ENCODE measurements at regions not wholly inside any gene's neighbourhood (a gene's known extent, or its start where the extent isn't known, plus 50 kb on each side); places are given as distances from the start of the nearest gene placed in this dataset.

DNA sequence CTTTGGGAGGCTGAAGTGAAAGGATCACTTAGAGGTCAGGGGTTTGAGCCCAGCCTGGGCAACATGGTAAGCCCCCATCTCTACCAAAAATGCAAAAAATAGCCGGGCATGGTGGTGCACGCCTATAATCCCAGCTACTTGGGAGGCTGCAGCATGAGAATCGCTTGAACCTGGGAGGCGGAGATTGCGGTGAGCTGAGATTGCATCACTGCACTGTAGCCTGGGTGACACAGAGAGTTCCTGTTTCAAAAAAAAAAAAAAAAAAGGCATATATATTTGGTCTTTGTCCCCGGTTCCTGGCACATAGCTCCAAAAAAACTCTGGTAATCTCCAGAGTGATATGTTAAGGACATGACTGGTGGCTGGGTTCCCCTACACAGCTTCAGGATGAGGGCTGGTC is 147.3 kb downstream of the SEC23IP start:
- H2AFZ ChIP-seq (ENCODE audit: low read depth): no peak overlapping the region
- TF ChIP-seq FOXJ3 (CRISPR knock-in tag; IDR thresholded peaks at IDR 0.05) (no peak), RAD21 (IDR thresholded peaks at IDR 0.05; ENCODE audit: low read length) (no peak), EP300 (IDR thresholded peaks at IDR 0.05; ENCODE audit: borderline replicate concordance in 1 of 2, low read depth in 1 of 2, low read length in 1 of 2) (no peak), NFIC (IDR thresholded peaks at IDR 0.05; ENCODE audit: borderline replicate concordance) (no peak), RFX5 (IDR thresholded peaks at IDR 0.05; ENCODE audit: low read length) (no peak), TAF1 (IDR thresholded peaks at IDR 0.05; ENCODE audit: borderline replicate concordance, low read depth, low read length) (no peak), RXRA (IDR thresholded peaks at IDR 0.05; ENCODE audit: borderline replicate concordance, low read depth) (no peak), FOSL2 (IDR thresholded peaks at IDR 0.05; ENCODE audit: borderline replicate concordance, low read depth) (no peak), MXI1 (IDR thresholded peaks at IDR 0.05; ENCODE audit: low read depth, low read length) (no peak), SIN3A (IDR thresholded peaks at IDR 0.05; ENCODE audit: borderline replicate concordance, low read depth, low read length) (no peak)
- TF ChIP-seq, protein P1, sequence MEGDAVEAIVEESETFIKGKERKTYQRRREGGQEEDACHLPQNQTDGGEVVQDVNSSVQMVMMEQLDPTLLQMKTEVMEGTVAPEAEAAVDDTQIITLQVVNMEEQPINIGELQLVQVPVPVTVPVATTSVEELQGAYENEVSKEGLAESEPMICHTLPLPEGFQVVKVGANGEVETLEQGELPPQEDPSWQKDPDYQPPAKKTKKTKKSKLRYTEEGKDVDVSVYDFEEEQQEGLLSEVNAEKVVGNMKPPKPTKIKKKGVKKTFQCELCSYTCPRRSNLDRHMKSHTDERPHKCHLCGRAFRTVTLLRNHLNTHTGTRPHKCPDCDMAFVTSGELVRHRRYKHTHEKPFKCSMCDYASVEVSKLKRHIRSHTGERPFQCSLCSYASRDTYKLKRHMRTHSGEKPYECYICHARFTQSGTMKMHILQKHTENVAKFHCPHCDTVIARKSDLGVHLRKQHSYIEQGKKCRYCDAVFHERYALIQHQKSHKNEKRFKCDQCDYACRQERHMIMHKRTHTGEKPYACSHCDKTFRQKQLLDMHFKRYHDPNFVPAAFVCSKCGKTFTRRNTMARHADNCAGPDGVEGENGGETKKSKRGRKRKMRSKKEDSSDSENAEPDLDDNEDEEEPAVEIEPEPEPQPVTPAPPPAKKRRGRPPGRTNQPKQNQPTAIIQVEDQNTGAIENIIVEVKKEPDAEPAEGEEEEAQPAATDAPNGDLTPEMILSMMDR (IDR thresholded peaks at IDR 0.05): no peak
- TF ChIP-seq, protein P2, sequence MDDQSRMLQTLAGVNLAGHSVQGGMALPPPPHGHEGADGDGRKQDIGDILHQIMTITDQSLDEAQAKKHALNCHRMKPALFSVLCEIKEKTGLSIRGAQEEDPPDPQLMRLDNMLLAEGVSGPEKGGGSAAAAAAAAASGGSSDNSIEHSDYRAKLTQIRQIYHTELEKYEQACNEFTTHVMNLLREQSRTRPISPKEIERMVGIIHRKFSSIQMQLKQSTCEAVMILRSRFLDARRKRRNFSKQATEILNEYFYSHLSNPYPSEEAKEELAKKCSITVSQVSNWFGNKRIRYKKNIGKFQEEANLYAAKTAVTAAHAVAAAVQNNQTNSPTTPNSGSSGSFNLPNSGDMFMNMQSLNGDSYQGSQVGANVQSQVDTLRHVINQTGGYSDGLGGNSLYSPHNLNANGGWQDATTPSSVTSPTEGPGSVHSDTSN (IDR thresholded peaks at IDR 0.05): no peak
- TF ChIP-seq, protein P3, sequence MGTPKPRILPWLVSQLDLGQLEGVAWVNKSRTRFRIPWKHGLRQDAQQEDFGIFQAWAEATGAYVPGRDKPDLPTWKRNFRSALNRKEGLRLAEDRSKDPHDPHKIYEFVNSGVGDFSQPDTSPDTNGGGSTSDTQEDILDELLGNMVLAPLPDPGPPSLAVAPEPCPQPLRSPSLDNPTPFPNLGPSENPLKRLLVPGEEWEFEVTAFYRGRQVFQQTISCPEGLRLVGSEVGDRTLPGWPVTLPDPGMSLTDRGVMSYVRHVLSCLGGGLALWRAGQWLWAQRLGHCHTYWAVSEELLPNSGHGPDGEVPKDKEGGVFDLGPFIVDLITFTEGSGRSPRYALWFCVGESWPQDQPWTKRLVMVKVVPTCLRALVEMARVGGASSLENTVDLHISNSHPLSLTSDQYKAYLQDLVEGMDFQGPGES (IDR thresholded peaks at IDR 0.05; ENCODE audit: low read depth, low read length): no peak
- no peak overlapping the region for H3K4me3 ChIP-seq (ENCODE audit: low read depth in 2 of 2, low read length in 1 of 2)
- H3K9ac ChIP-seq: no peak overlapping the region
- no peaks in the 10 kb centered on the region for H3K9me2 ChIP-seq
- DNase-seq: no peak
- no peak overlapping the region for H3K27ac ChIP-seq (ENCODE audit: low read depth in 2 of 2, low read length in 1 of 2)
- WGBS (ENCODE audit: low lambda C conversion rate): 63% methylated on average over 6 of the region's 6 CpGs
- CTCF ChIA-PET: interaction anchor here (0.9 kb wide), 1 partner anchor 182 kb away, joined by 3 read pairs; no protein-coding TSS in a partner anchor
- H3K9me3 ChIP-seq: no peaks in the 10 kb centered on the region
- no peaks in the 10 kb centered on the region for H3F3A ChIP-seq (replicated peaks; ENCODE audit: insufficient read depth)
- H4K20me1 ChIP-seq (ENCODE audit: insufficient read depth): no peaks in the 10 kb centered on the region
- H3K36me3 ChIP-seq (replicated peaks in 1 of 2; ENCODE audit: control insufficient read depth in 1 of 2, insufficient read depth in 2 of 2, low read length in 1 of 2): no peaks in the 10 kb centered on the region
- H3K4me2 ChIP-seq: no peak overlapping the region
- no peaks in the 10 kb centered on the region for H3K27me3 ChIP-seq (ENCODE audit: insufficient read depth)
- POLR2A ChIA-PET: no interaction called here
- H3K4me1 ChIP-seq (ENCODE audit: control insufficient read depth in 1 of 2, insufficient read depth in 2 of 2, low read depth in 1 of 2, low read length in 1 of 2): no peaks in the 10 kb centered on the region
- H3K79me2 ChIP-seq (ENCODE audit: insufficient read depth): no peaks in the 10 kb centered on the region
